ENCODE measurements at regions not wholly inside any gene's neighbourhood (a gene's known extent, or its start where the extent isn't known, plus 50 kb on each side); places are given as distances from the start of the nearest gene placed in this dataset.

DNA sequence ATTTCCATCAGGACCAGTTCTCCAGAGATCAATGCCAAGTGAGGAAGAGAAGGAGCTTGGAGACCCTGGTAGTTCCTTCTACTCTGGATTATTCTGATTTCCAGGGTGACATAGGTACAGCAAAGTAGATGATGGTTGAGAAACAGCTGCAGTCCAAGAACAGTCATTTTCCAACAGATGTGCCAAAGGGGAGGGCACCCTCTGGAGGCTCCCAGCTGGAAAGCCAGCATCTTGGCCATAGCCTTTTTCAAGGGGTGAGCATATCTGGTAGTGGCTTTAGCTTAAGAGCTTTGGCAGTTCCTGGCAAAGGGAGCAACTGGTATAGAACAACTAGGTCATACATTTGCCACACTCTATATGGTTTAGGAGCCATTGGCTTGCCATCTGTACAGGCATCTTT is 492.7 kb downstream of the RASEF start:
- TF ChIP-seq NFIC (IDR thresholded peaks at IDR 0.05) (no peak), FOXM1 (IDR thresholded peaks at IDR 0.05; ENCODE audit: borderline replicate concordance, low read depth) (no peak), TAF1 (IDR thresholded peaks at IDR 0.05; ENCODE audit: low read depth) (no peak), RAD21 (IDR thresholded peaks at IDR 0.05; ENCODE audit: low read depth) (no peak), YY1 (IDR thresholded peaks at IDR 0.05; ENCODE audit: low read depth) (no peak), CEBPB (IDR thresholded peaks at IDR 0.05) (no peak), CREB1 (IDR thresholded peaks at IDR 0.05; ENCODE audit: low read depth) (no peak), TCF12 (IDR thresholded peaks at IDR 0.05; ENCODE audit: low read depth) (no peak), EP300 (IDR thresholded peaks at IDR 0.05; ENCODE audit: borderline replicate concordance) (no peak)
- TF ChIP-seq, protein P1, sequence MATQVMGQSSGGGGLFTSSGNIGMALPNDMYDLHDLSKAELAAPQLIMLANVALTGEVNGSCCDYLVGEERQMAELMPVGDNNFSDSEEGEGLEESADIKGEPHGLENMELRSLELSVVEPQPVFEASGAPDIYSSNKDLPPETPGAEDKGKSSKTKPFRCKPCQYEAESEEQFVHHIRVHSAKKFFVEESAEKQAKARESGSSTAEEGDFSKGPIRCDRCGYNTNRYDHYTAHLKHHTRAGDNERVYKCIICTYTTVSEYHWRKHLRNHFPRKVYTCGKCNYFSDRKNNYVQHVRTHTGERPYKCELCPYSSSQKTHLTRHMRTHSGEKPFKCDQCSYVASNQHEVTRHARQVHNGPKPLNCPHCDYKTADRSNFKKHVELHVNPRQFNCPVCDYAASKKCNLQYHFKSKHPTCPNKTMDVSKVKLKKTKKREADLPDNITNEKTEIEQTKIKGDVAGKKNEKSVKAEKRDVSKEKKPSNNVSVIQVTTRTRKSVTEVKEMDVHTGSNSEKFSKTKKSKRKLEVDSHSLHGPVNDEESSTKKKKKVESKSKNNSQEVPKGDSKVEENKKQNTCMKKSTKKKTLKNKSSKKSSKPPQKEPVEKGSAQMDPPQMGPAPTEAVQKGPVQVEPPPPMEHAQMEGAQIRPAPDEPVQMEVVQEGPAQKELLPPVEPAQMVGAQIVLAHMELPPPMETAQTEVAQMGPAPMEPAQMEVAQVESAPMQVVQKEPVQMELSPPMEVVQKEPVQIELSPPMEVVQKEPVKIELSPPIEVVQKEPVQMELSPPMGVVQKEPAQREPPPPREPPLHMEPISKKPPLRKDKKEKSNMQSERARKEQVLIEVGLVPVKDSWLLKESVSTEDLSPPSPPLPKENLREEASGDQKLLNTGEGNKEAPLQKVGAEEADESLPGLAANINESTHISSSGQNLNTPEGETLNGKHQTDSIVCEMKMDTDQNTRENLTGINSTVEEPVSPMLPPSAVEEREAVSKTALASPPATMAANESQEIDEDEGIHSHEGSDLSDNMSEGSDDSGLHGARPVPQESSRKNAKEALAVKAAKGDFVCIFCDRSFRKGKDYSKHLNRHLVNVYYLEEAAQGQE (IDR thresholded peaks at IDR 0.05; ENCODE audit: low read depth), result no peak
- TF ChIP-seq, protein P2, sequence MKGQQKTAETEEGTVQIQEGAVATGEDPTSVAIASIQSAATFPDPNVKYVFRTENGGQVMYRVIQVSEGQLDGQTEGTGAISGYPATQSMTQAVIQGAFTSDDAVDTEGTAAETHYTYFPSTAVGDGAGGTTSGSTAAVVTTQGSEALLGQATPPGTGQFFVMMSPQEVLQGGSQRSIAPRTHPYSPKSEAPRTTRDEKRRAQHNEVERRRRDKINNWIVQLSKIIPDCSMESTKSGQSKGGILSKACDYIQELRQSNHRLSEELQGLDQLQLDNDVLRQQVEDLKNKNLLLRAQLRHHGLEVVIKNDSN (IDR thresholded peaks at IDR 0.05), result no peak

DNA sequence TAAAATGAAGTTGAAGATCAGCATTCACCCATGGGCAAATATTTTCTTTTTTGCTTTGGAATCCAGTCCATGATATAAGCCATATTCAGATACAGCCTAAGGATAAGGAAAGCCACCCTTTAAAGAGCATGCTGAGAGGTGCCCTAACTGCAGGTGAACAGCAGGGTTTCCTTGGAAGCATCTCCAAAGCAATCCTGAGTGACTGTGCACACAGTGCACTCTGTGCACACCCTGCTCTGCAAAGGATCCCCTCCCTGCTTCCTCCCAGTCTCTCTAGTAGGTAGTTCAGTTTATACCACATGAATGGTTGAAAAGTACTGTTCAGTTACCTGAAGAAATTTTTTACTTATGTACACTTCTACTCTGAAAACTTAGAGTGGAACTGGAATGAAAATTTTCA is 491.4 kb downstream of the RASEF start:
- TF ChIP-seq FOXM1 (IDR thresholded peaks at IDR 0.05; ENCODE audit: borderline replicate concordance, low read depth) (no peak), ZBTB7A (IDR thresholded peaks at IDR 0.05; ENCODE audit: low read depth) (no peak), CREB1 (IDR thresholded peaks at IDR 0.05; ENCODE audit: low read depth) (no peak), TEAD4 (IDR thresholded peaks at IDR 0.05) (no peak), CEBPB (IDR thresholded peaks at IDR 0.05) (no peak), EP300 (IDR thresholded peaks at IDR 0.05; ENCODE audit: borderline replicate concordance) (no peak), TCF12 (IDR thresholded peaks at IDR 0.05; ENCODE audit: low read depth) (no peak)
- TF ChIP-seq, protein P2 (IDR thresholded peaks at IDR 0.05), result no peak
- TF ChIP-seq, protein P1 (IDR thresholded peaks at IDR 0.05; ENCODE audit: low read depth), result no peak

DNA sequence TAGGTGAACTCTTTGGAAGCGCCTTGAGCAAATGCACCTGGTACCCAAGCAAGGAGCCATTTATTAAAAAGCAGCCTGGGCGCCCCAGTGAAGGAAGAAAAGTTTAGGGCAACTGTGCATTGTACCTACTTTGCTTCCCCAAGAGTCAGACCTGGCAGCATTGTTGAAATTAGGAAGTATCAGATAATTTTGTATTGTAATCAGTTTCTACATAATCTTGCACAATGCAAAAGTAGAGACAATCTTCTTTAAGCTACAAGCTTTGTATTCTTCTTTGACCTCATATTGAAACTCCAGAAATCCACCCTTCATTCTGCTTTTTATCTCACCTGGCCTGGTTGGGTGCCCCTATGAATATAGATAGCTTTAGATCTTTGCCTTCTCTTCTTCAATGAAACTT is 490.8 kb downstream of the RASEF start:
- no peak for TF ChIP-seq TAF1 (IDR thresholded peaks at IDR 0.05; ENCODE audit: low read depth)
- no peak for TF ChIP-seq NFIC (IDR thresholded peaks at IDR 0.05)
- TF ChIP-seq YY1 (IDR thresholded peaks at IDR 0.05; ENCODE audit: low read depth), result no peak
- no peak for TF ChIP-seq RAD21 (IDR thresholded peaks at IDR 0.05; ENCODE audit: low read depth)
- no peak for TF ChIP-seq CEBPB (IDR thresholded peaks at IDR 0.05)
- no peak for TF ChIP-seq EP300 (IDR thresholded peaks at IDR 0.05; ENCODE audit: borderline replicate concordance)
- TF ChIP-seq TEAD4 (IDR thresholded peaks at IDR 0.05), result no peak
- TF ChIP-seq CREB1 (IDR thresholded peaks at IDR 0.05; ENCODE audit: low read depth), result no peak
- no peak for TF ChIP-seq TCF12 (IDR thresholded peaks at IDR 0.05; ENCODE audit: low read depth)
- no peak for TF ChIP-seq EGR1 (IDR thresholded peaks at IDR 0.05)
- TF ChIP-seq, protein P1 (IDR thresholded peaks at IDR 0.05; ENCODE audit: low read depth), result no peak
- TF ChIP-seq, protein P2 (IDR thresholded peaks at IDR 0.05), result no peak
- TF ChIP-seq, protein P3, sequence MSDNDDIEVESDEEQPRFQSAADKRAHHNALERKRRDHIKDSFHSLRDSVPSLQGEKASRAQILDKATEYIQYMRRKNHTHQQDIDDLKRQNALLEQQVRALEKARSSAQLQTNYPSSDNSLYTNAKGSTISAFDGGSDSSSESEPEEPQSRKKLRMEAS (IDR thresholded peaks at IDR 0.05), result no peak
- no peak for TF ChIP-seq ZBTB7A (IDR thresholded peaks at IDR 0.05; ENCODE audit: low read depth)
- TF ChIP-seq FOXM1 (IDR thresholded peaks at IDR 0.05; ENCODE audit: borderline replicate concordance, low read depth), result no peak

DNA sequence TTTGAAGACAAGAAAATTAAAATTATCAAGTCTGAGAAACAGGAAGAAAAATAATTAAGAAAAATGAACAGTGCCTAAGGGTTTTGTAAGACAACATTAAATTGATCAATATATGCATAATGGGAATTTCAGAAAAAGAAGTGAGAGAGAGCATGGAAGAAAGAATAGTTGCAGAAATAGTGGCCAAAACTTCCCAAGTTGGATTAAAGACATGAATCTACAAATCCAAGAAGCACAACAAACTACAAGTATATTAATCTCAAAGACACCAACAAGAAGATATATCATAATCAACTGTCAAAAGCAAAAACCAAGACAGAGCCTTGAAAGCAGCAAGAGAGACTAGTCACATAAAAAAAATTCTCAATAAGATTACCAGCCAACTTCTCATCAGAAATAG is 488.0 kb downstream of the RASEF start:
- TF ChIP-seq EGR1 (IDR thresholded peaks at IDR 0.05) (no peak), CREB1 (IDR thresholded peaks at IDR 0.05; ENCODE audit: low read depth) (no peak), EP300 (IDR thresholded peaks at IDR 0.05; ENCODE audit: borderline replicate concordance) (no peak), FOXM1 (IDR thresholded peaks at IDR 0.05; ENCODE audit: borderline replicate concordance, low read depth) (no peak), NFIC (IDR thresholded peaks at IDR 0.05) (no peak), TCF12 (IDR thresholded peaks at IDR 0.05; ENCODE audit: low read depth) (no peak), RAD21 (IDR thresholded peaks at IDR 0.05; ENCODE audit: low read depth) (no peak), TAF1 (IDR thresholded peaks at IDR 0.05; ENCODE audit: low read depth) (no peak), ZBTB7A (IDR thresholded peaks at IDR 0.05; ENCODE audit: low read depth) (no peak), TEAD4 (IDR thresholded peaks at IDR 0.05) (no peak), YY1 (IDR thresholded peaks at IDR 0.05; ENCODE audit: low read depth) (no peak)
- TF ChIP-seq, protein P1 (IDR thresholded peaks at IDR 0.05; ENCODE audit: low read depth), result no peak
- TF ChIP-seq, protein P2 (IDR thresholded peaks at IDR 0.05), result no peak

Data from Ishikawa (cell line).